ENCODE measurements at regions not wholly inside any gene's neighbourhood (a gene's known extent, or its start where the extent isn't known, plus 50 kb on each side); places are given as distances from the start of the nearest gene placed in this dataset.

- TF ChIP-seq POLR2AphosphoS5 (IDR thresholded peaks at IDR 0.05; ENCODE audit: low read depth, low read length) (no peak), POLR2A (IDR thresholded peaks at IDR 0.05; ENCODE audit: low read depth, low read length) (no peak)
These were observed 2320.8 kb downstream of the ARAP2 start for GRCh38 chr4:33923469-33923868.
